Muscle of arm (tissue), 1 donor: ENCODE measurements at regions not wholly inside any gene's neighbourhood (a gene's known extent, or its start where the extent isn't known, plus 50 kb on each side); places are given as distances from the start of the nearest gene placed in this dataset.
"Not testable (repeated sequence)": the region's sequence is repeated elsewhere in the genome, so short reads cannot be mapped to it uniquely, and the experiment has no call there.

Experiments used
- DNase-seq: peaks from one replicate; pipeline ENCODE4 v3.0.0-alpha.2; 2013

DNA sequence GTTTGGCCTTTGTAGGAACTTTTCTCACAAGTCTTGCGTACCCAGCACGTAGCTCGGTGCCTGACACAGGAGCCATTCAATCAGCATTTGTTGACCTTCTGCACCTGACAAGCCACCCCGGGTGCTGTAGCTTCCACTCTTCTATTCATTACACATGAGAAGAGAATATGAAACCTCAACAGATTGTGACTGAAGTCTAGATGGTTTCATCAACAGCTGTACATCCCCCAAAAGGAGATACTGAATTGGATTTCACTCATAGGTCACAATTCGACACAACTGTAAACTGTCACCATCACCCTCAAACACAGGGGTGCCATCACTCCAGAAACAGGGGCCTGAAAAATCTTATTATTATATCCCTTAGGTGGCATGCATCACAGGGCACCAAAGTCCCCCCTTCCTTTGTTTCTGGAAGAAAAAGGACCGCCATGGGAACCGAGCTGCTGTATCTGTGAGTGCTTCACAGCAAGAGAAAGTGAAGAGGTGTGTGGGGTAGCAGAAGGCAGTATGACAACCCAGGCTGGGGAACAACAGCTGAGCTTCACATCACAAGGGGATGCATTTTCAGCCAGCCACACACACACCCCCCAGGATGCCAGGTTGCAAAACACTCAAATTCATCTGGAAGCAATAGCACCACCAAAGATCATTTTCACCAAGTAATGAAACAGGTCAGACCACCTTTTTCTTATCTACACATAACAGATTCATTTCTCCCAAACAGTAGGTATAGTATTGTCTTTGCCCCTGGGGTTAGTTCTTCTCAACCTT lies 225.7 kb downstream of the TOMM20 start:
- DNase-seq: no peak

DNA sequence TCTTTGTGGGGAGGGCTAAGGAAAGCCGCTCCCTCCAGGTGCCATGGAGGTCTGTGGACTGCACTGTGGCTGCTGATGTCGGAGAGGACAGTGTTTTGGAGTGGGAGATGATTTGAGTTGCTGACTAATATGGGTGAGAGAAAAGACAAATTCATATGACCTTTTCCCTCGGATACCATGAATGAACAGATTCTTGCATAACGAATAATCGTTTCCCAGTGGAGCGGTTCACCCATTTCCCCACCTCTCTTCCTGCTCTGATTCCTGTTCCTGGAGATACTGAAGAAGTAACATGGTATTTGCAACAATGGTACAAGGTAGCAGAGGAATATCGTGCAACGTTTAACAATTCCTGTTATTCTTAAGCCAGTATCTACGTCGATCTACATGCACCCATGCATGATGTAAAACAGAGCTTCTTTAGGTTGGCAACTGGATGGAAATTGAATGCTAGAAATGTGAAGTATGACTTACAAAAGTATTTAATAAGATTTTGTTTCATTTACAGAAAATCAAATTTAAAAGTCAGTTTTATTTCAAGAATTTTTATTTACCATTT lies 227.1 kb downstream of the TOMM20 start:
- no peak for DNase-seq

- DNase-seq: no peak
Observed at GRCh38 chr1:234900595-234900994, 228.0 kb downstream of the TOMM20 start.

DNA sequence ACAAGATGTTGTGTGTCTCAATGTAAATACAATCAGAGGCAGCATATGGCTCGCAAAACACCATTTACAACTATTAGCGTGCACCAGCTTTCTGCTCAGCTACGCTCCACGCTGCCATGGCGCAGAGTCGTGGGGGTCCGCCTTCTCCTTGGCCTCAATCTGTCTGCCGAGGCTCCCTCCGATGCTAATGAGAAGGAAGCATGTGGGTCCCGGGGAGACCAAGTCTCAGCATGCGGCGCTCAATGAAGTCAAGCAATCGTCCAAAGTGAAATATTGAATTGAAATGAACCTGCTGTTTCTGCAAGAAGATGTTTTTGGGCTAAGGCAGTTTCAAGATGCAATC lies 228.9 kb downstream of the TOMM20 start:
- DNase-seq: no peak

- DNase-seq: no peak
Observed at GRCh38 chr1:234899041-234899729, 229.5 kb downstream of the TOMM20 start.

- no peak for DNase-seq
Observed at GRCh38 chr1:234898455-234899033, 230.1 kb downstream of the TOMM20 start.

DNA sequence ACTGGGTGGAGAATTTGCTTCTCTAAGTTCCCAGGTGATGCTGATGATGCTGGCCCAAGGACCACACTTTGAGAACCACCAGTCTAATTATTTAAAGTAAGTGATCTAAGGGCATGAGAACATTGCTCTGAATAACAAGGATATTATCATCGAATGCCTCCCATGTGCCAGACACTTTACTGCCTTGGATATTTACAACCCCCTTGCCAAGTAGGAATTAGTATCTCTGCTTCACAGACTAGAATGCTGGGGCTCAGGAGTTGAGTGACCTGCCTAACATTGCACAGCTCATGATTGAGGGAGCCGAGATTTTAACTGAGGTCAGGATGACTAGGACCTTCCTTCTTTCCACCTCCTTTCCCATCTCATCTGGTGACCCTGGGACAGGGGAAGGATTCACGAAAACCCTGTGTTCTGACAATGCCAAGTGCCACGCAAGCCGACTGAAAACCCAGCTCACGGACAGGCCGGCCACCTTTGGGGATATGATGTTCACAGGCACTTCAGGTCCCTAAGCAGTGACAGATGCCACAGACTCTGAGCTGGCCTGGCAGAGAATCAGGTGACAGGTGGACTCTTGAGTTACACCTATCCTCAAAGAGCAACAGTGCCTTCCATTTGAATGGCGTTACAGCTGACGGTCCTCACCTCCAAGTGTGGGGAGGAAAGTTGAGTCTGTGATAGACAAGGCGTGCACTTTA lies 230.7 kb downstream of the TOMM20 start:
- no peak for DNase-seq

DNA sequence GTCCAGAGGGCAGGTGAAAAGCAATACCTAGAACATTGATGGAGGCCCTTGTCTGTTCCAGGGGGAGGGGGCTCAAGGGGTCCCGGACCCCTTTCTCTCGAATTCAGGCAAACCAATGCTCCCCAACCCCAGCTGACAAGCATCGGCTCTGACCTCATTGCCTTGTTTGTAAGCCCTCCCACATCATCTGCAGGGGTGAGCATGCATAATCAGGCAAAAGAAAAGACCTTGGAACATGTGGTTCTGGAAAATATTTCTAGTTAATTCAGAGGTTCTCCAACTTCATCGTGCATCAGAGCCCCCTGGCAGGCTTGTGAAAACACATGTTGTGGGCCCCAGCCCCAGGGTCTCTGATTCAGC lies 231.3 kb downstream of the TOMM20 start:
- no peak for DNase-seq

- DNase-seq: no peak
Observed at GRCh38 chr1:234896477-234897389, 231.9 kb downstream of the TOMM20 start.

DNA sequence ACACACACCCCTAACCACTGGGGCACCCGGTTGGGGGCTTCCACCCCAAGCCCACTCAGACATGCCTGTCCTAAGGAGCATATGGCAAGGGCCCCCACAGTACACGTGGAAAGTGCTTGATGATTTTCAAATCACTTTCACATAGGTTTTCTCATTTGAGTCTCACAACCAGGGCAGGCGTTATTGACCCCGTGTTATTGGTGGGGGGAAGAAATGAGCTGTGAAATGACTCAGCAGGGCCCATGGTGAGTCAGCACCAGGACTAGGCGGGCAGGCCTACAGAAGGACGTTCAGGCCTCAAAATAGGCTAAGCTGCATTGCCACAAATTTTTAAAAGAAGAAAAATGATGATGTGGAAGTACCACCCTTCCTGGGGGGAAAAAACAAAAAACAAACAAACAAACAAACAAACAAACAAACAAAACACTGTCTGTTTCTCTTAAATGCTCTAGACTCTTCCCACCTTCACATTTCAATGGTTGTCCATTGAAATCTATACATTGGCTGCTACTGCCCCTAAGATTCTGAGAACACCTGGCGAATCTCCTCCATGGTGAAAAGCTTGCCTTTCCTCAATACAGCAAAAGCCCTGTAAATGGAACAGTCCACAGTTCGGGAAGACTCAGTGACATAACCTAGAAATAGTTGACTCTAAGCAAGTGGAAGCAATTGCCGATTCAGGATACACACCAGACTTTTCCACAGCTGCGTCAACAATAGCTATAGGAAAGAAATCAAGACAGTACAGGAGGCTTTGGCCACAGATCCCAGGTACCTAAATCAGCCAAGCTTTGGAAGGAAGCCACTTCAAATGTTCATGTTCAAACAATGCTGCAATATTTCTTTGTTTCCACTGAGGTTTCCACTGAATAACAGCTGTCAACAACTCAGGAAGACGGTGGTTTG lies 234.7 kb downstream of the TOMM20 start:
- peak; percentile 92 for DNase-seq

DNA sequence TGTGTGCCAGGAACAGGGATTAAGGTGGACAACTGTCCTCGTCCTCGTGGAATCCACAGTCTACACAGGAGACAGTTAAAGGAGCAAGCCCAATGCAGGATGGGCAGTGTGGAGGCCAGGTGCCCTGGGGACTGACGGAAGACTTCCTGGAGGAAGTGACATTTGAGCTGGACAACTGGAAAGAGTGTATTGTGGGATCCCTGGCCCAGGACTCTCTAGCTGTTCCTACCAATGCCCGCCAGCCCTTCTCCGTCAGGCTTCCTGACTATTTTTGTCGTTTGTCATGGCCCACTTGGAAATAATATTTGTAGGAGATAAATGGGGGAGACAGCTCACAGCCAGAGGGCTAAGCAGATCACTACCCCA lies 235.3 kb downstream of the TOMM20 start:
- DNase-seq: no peak

- DNase-seq: no peak
Observed at GRCh38 chr1:234892642-234893041, 236.0 kb downstream of the TOMM20 start.

DNA sequence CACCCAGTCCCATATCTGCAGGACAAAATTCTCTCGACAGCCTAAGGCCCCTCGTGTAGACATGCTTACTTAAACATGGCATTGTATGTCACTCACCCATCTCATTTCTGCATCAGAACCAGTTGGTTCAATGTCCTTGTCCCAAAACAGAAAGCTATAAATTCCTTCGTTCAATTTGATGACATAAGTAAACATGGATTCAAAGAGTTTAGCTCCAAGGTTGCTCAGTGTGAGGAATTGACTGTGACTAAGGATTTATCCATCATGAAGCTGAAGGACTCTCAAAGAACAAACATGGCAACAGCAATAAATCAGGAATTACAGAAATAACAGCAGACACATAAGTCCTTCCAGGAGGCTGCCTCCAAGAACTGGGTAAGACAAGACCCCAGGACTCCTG lies 237.2 kb downstream of the TOMM20 start:
- DNase-seq: no peak

DNA sequence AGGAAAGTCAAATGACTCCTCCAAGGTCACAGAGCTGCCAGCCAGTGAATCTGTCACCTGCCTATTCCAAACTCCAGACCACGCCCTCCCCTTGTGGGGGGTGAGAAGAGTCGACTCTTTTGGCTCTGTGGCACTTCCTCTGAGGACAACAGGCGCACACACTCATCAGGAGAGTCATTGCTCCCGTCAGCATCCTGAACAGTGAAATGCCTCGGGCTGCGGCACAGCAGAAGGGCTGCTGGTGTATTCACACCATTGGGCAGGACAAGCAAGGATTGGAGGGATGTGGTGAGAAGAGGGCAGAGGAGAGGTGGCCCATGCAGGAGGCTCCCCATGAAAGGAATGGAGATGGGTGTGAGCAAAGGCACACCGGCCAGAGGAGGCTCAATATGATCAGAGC lies 239.0 kb downstream of the TOMM20 start:
- no peak for DNase-seq

- DNase-seq: not testable (repeated sequence)
Observed at GRCh38 chr1:234888247-234888646, 240.4 kb downstream of the TOMM20 start.

GRCh38 chr1:234887016-234887900 lies 241.4 kb downstream of the TOMM20 start:
- DNase-seq: peak; percentile 70

DNA sequence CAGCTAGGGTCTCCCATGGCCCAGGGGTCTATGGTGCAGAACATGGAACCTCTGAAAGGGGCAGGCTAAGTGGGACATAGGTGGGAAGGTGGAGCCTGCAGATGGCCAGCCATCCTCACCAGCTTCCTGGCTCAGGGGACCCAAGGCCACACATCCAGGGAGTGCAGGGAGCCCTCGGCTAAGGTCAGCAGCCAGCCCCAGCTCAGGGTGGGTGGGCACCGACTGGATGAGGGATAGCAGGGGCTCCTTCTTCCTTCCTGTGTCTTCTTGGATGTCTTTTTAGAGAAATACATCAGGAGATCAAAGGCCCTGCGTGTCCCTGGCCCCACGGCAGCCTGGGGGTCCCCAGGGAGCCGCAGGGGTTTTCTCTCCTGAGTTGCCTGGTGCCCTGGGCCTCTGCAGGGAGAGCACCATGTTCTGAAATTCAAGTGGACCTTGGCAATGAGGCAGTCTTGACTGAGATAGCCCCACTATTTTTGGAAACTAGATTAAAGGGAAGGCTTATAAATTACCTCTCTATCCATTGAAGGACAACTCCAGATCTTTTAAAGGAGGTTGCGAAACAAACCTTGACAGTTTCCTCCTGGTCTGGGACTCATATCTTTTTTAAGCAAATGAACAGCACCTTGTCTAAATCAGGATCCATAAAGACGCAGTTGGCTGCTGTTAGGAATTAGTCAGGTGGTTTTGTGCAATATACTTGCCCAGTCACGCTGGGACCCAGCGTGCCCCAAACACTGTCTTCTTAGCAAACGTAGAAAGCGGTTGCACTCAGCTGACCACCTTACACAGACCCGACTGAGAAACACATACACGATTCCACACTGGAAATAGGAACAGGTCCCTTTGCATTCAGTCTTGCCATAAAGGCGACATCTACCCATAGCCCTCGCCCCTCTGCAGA lies 242.3 kb downstream of the TOMM20 start:
- DNase-seq: no peak

DNA sequence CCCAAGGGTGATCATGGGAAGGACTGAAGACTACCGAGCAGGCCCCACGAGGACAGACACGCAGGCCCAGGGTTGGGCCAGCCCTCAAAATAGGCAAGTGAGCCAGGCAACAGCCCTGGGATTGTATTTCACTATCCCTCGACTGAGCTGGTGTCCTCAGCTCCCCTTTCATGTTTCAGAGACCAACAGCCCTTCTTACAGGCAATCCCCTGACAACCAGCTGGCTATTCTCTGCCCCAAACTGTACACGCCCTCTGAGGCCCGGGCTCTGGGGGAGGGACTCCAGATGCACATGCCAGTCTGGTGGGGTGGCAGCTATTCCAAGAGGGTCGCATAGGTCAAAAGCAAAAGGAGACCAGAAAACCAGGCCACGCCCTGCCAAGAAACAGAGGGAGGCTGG lies 243.0 kb downstream of the TOMM20 start:
- DNase-seq: no peak
